ENCODE measurements at regions not wholly inside any gene's neighbourhood (a gene's known extent, or its start where the extent isn't known, plus 50 kb on each side); places are given as distances from the start of the nearest gene placed in this dataset.

DNA sequence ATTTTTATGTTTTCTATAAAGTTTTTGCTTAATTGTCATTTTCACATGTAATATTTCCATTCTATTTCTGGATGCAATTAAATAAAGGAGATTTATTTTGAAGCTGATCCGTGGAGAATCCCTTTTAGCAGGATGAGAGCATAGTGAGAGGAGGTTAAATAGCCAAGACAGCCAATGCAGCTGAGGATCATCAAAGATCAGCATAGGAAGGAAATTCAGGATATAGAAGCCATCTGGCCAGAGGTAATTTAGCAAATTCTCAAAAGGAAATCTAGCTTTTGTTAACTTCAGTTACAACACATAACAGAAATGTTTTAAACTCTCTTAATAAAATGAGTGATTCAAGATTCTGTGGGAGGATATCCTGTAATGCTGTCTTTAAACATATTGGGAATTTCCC lies 122.8 kb upstream of the PDE3A start:
- H3K4me1 ChIP-seq (ENCODE audit: insufficient read depth, low read length): no peaks in the 10 kb centered on the region
- WGBS: 91% methylated on average over 1 of the region's 1 CpG
- H3K9ac ChIP-seq (ENCODE audit: low read depth, low read length): no peak overlapping the region
- no peaks in the 10 kb centered on the region for H3K9me3 ChIP-seq (ENCODE audit: insufficient read depth, low read depth, low read length)
- no peaks in the 10 kb centered on the region for H3K36me3 ChIP-seq (ENCODE audit: insufficient read depth, low read length)
- no peak overlapping the region for H3K4me3 ChIP-seq (ENCODE audit: low read length)
- H3K27me3 ChIP-seq (ENCODE audit: insufficient read depth, low read length): no peaks in the 10 kb centered on the region
- H3K27ac ChIP-seq (ENCODE audit: low read depth, low read length): no peak overlapping the region

DNA sequence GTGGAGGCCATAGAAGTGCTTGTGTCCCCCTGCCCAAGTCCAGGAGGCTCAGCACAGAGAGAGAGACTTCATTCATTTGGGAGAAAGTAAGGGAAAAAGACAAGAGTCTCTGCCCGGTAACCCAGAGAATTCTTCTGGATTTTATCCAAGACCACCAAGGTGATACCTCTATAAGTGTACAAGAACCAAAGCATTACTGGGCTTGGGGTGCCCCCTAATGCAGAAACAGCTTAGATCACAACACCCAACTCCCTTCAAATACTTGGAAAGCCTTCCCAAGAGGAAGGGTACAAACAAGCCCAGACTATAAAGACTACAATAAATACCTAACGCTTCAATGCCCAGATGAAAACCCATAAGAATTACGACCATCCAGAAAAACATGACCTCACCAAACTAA lies 119.7 kb upstream of the PDE3A start:
- WGBS: 96% methylated on average over 3 of the region's 3 CpGs
- Histone ChIP-seq H3K4me1 (ENCODE audit: insufficient read depth, low read length) (no peaks in the 10 kb centered on the region), H3K36me3 (ENCODE audit: insufficient read depth, low read length) (no peaks in the 10 kb centered on the region), H3K27me3 (ENCODE audit: insufficient read depth, low read length) (no peaks in the 10 kb centered on the region), H3K9ac (ENCODE audit: low read depth, low read length) (no peak overlapping the region), H3K27ac (ENCODE audit: low read depth, low read length) (no peak overlapping the region), H3K4me3 (ENCODE audit: low read length) (no peak overlapping the region), H3K9me3 (ENCODE audit: insufficient read depth, low read depth, low read length) (no peaks in the 10 kb centered on the region)

DNA sequence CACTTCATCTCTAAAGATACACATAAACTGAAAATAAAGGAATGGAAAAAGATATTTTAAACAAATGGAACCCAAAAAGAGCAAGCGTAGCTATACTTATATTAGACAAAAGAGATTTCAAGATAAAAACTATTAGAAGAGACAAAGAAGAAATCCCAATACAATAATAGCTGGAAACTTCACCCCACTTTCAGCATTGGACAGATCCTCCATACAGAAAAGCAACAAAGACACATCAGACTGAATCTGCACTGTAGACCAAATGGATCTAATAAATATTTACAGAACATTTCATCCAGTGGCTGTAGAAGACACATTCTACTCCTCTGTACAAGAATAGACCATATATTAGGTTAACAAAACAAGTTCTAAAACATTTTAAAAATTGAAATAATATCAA lies 117.6 kb upstream of the PDE3A start:
- Histone ChIP-seq H3K27me3 (ENCODE audit: insufficient read depth, low read length) (no peaks in the 10 kb centered on the region), H3K4me3 (ENCODE audit: low read length) (no peak overlapping the region), H3K27ac (ENCODE audit: low read depth, low read length) (no peak overlapping the region), H3K9ac (ENCODE audit: low read depth, low read length) (no peak overlapping the region), H3K36me3 (ENCODE audit: insufficient read depth, low read length) (no peaks in the 10 kb centered on the region), H3K9me3 (ENCODE audit: insufficient read depth, low read depth, low read length) (no peaks in the 10 kb centered on the region), H3K4me1 (ENCODE audit: insufficient read depth, low read length) (no peaks in the 10 kb centered on the region)
- WGBS: no CpG with 5 or more reads among the region's 1 CpG

DNA sequence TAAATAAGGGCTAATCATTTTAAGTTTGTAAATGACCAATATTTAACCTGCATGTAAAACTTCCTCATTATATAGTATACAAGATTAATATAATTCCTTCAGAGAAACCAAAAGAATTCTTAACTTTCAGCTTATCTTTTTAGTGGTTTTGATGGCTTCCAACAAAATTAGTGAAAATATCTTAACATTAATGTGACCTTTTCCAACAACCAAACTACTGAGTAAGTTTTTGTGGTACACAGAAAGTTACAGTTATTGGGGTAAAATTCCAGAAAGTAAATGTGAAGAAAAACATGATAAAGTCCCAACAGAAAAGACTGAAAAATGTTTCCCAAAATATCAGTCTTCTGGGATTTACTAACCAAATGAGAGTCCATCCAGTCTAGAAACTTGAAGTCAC lies 111.0 kb upstream of the PDE3A start:
- Histone ChIP-seq H3K4me1 (ENCODE audit: insufficient read depth, low read length) (peaks cover 6% of the 10 kb centered on the region), H3K9ac (ENCODE audit: low read depth, low read length) (no peak overlapping the region), H3K27ac (ENCODE audit: low read depth, low read length) (no peak overlapping the region), H3K9me3 (ENCODE audit: insufficient read depth, low read depth, low read length) (no peaks in the 10 kb centered on the region), H3K27me3 (ENCODE audit: insufficient read depth, low read length) (no peaks in the 10 kb centered on the region), H3K36me3 (ENCODE audit: insufficient read depth, low read length) (no peaks in the 10 kb centered on the region), H3K4me3 (ENCODE audit: low read length) (no peak overlapping the region)

DNA sequence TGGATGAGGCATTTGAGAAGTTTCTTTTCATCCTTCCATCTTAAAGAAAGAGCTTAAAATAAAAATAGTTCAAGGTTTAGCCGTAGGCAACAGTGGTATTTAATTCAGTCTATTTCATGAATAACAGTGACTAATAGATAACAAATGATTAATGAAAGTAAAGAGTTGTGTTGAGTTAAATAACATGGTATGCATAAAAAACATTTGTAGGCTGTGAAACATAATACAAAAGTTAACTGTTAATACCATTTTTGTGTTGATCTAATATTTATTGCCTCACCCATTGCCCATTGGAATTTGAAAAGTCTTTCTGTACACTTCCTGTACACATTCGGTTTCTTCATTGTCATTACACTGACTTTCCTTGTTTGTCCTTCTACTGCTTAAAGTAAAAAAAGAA lies 108.6 kb upstream of the PDE3A start:
- no peak overlapping the region for H3K9ac ChIP-seq (ENCODE audit: low read depth, low read length)
- H3K27ac ChIP-seq (ENCODE audit: low read depth, low read length): no peak overlapping the region
- H3K4me1 ChIP-seq (ENCODE audit: insufficient read depth, low read length): peaks cover 27% of the 10 kb centered on the region
- H3K27me3 ChIP-seq (ENCODE audit: insufficient read depth, low read length): no peaks in the 10 kb centered on the region
- H3K36me3 ChIP-seq (ENCODE audit: insufficient read depth, low read length): no peaks in the 10 kb centered on the region
- no peaks in the 10 kb centered on the region for H3K9me3 ChIP-seq (ENCODE audit: insufficient read depth, low read depth, low read length)
- 92% methylated on average over 1 of the region's 2 CpGs for WGBS
- H3K4me3 ChIP-seq (ENCODE audit: low read length): no peak overlapping the region

DNA sequence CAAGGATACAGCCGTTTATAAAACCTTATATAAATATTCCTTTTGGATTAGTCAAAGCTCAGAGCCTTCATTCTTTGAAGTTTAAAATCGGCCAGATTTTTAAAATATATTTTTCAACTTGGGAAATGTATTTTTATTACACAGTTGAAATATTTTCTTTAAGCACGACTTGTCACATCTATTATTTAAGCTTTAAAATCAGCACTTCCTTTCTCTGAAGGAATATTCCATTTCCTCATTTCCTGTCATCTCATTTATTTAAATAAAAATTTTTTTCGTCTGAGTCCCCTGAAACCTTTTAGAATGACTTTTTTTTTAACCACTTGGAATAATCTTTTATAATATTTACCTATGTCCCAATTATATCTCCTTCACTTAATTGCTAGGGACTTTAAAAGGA lies 107.5 kb upstream of the PDE3A start:
- H3K27ac ChIP-seq (ENCODE audit: low read depth, low read length): no peak overlapping the region
- no peaks in the 10 kb centered on the region for H3K9me3 ChIP-seq (ENCODE audit: insufficient read depth, low read depth, low read length)
- 92% methylated on average over 1 of the region's 4 CpGs for WGBS
- no peaks in the 10 kb centered on the region for H3K36me3 ChIP-seq (ENCODE audit: insufficient read depth, low read length)
- peaks cover 36% of the 10 kb centered on the region for H3K4me1 ChIP-seq (ENCODE audit: insufficient read depth, low read length)
- no peaks in the 10 kb centered on the region for H3K27me3 ChIP-seq (ENCODE audit: insufficient read depth, low read length)
- H3K4me3 ChIP-seq (ENCODE audit: low read length): no peak overlapping the region
- H3K9ac ChIP-seq (ENCODE audit: low read depth, low read length): no peak overlapping the region

DNA sequence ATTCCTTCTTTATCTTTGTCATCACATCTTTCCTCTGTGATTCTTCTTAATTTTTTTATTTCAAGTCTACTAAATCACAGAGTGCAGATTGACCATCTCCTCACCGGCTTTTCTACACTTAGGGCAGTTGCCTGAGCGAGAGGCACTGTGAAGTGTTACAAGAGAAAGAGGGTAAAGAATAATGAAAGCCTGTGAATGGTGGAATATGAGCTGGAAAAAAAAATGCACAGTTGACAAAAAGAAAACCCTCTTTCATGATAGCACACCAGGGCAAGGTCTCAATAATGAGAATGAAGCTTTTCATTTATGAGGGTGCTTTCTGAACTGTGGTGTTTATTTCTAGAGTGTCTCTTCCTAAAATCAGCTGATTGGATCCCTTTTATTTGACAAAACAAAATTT lies 106.2 kb upstream of the PDE3A start:
- Histone ChIP-seq H3K9me3 (ENCODE audit: insufficient read depth, low read depth, low read length) (no peaks in the 10 kb centered on the region), H3K4me1 (ENCODE audit: insufficient read depth, low read length) (peaks cover 36% of the 10 kb centered on the region), H3K36me3 (ENCODE audit: insufficient read depth, low read length) (no peaks in the 10 kb centered on the region), H3K9ac (ENCODE audit: low read depth, low read length) (no peak overlapping the region), H3K27ac (ENCODE audit: low read depth, low read length) (no peak overlapping the region), H3K4me3 (ENCODE audit: low read length) (no peak overlapping the region), H3K27me3 (ENCODE audit: insufficient read depth, low read length) (no peaks in the 10 kb centered on the region)
- WGBS: 83% methylated on average over 2 of the region's 2 CpGs

DNA sequence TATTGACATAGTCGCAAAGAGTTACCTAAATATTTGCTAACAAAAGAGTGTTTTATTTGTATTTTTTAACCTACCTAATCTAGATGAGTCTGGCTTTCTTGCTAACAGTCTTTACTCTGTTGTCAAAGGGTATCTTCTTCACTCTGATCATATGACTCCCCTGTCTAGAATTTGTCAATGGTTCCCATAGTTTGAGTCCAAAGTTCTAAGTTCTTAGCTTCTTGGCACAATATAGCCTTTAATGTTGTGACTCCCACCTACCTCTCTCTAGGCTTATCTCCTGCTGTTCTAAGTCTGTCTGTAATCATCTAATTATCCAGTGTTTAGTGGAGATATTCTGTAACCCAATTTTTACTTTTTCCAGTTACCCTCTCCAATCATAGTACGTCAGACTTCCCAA lies 104.3 kb upstream of the PDE3A start:
- WGBS: no CpG with 5 or more reads among the region's 2 CpGs
- Histone ChIP-seq H3K27me3 (ENCODE audit: insufficient read depth, low read length) (no peaks in the 10 kb centered on the region), H3K9me3 (ENCODE audit: insufficient read depth, low read depth, low read length) (no peaks in the 10 kb centered on the region), H3K9ac (ENCODE audit: low read depth, low read length) (no peak overlapping the region), H3K27ac (ENCODE audit: low read depth, low read length) (peak overlapping the region; percentile 1; the same call in 1 of the 2 replicates), H3K4me1 (ENCODE audit: insufficient read depth, low read length) (peaks cover 36% of the 10 kb centered on the region), H3K36me3 (ENCODE audit: insufficient read depth, low read length) (no peaks in the 10 kb centered on the region), H3K4me3 (ENCODE audit: low read length) (no peak overlapping the region)

DNA sequence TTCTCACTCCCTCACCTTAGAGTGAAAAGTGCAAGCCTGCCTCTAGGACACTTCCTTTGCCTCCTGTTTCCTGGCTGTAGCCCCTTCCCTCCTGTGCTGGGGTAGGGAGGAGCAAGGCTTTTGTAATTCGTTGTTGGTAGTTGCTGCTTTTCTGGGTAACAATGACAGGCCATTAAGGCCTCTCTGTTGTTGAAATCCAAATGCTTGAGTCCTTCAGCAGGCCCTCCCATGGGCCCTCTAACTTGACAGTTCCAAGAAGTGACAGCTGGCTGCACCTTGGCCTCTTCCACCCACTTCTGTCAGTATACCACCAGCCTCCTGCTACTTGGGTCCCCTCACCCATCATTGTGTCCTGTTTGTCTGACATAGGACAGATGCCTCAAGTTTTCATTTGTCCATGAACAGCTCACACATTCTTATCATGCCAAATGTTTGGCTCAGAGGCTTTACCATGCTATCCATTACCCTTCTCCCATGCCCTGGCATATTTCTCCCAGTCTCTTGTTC lies 103.7 kb upstream of the PDE3A start:
- no peak overlapping the region for H3K9ac ChIP-seq (ENCODE audit: low read depth, low read length)
- H3K36me3 ChIP-seq (ENCODE audit: insufficient read depth, low read length): no peaks in the 10 kb centered on the region
- no peaks in the 10 kb centered on the region for H3K27me3 ChIP-seq (ENCODE audit: insufficient read depth, low read length)
- H3K27ac ChIP-seq (ENCODE audit: low read depth, low read length): no peak overlapping the region; the same call in 1 of the 2 replicates
- 0% methylated on average over 1 of the region's 1 CpG for WGBS
- peaks cover 40% of the 10 kb centered on the region for H3K4me1 ChIP-seq (ENCODE audit: insufficient read depth, low read length)
- H3K4me3 ChIP-seq (ENCODE audit: low read length): no peak overlapping the region
- H3K9me3 ChIP-seq (ENCODE audit: insufficient read depth, low read depth, low read length): no peaks in the 10 kb centered on the region

DNA sequence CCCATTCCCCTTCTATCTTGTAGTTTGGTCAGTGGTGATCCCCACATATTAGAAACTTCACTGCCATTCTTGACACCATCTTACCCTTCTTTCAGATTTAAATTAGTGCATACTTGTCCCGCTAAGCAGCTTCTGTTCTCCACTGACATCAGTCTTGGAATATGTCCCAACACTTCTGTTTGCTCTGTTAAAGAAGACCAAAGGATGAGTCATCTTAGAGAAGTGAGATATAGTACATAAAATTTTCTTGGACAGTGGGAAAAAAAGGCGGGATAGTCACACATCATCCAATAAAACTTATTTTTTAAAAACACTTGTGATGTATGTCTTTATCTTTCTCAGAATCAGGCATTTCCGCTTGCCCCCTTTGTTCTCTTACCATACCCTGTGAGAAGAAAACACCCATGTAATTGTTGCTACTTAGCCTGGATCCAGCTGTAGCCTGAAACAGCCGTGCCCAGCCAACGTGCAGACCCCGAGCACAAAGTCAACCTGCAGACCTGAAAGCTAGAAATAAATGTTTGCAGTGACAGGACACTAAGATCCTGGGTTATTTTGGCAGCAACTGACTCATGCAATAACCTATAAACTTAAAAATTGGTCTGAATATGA lies 100.1 kb upstream of the PDE3A start:
- Histone ChIP-seq H3K4me3 (ENCODE audit: low read length) (no peak overlapping the region), H3K9ac (ENCODE audit: low read depth, low read length) (no peak overlapping the region), H3K27ac (ENCODE audit: low read depth, low read length) (no peak overlapping the region), H3K36me3 (ENCODE audit: insufficient read depth, low read length) (no peaks in the 10 kb centered on the region), H3K9me3 (ENCODE audit: insufficient read depth, low read depth, low read length) (no peaks in the 10 kb centered on the region), H3K27me3 (ENCODE audit: insufficient read depth, low read length) (no peaks in the 10 kb centered on the region), H3K4me1 (ENCODE audit: insufficient read depth, low read length) (peaks cover 27% of the 10 kb centered on the region)
- WGBS: 82% methylated on average over 5 of the region's 6 CpGs

DNA sequence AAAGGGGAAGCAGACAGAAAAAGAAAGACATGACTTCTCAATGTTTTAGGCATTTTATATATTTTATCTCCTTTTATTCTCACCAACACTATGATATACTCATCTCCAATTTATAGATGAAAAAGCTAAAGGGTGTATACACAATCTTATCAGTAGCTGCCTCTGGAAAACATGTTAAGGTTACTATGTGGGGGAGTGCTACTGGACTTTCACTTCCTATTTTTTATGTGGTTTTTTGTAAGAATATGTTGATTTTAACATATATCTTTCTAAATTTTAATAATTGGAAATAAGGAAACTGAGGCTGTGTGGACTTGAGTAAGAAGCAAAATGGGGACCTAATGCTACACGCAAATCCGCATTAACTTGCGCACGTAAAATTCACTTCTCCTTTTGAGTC lies 99.6 kb upstream of the PDE3A start:
- H3K36me3 ChIP-seq (ENCODE audit: insufficient read depth, low read length): no peaks in the 10 kb centered on the region
- WGBS: 95% methylated on average over 4 of the region's 4 CpGs

More for the DNA sequence above, 99.6 kb upstream of the PDE3A start:
- Histone ChIP-seq H3K4me3 (ENCODE audit: low read length) (no peak overlapping the region), H3K27ac (ENCODE audit: low read depth, low read length) (no peak overlapping the region), H3K27me3 (ENCODE audit: insufficient read depth, low read length) (no peaks in the 10 kb centered on the region), H3K4me1 (ENCODE audit: insufficient read depth, low read length) (peaks cover 22% of the 10 kb centered on the region), H3K9me3 (ENCODE audit: insufficient read depth, low read depth, low read length) (no peaks in the 10 kb centered on the region), H3K9ac (ENCODE audit: low read depth, low read length) (no peak overlapping the region)

Measured in HUES64 (cell line).